GM13976 (cell line): ENCODE measurements at regions not wholly inside any gene's neighbourhood (a gene's known extent, or its start where the extent isn't known, plus 50 kb on each side); places are given as distances from the start of the nearest gene placed in this dataset.

Experiments used
- DNase-seq: peaks from one replicate; pipeline ENCODE4 v3.0.0; 2012; ENCODE audit warnings: low spot score
- CTCF ChIP-seq: IDR thresholded peaks from 2 replicates; pipeline ENCODE4 v1.5.1; 2012; ENCODE audit warnings: borderline replicate concordance, mild to moderate bottlenecking; ENCODE audit not compliant: insufficient read depth; ENCODE audit errors: extremely low read depth, missing control alignments, control extremely low read depth
- in situ Hi-C: fragments of 300-500 bp; cut with MboI; formaldehyde crosslinking; loops from one replicate; pipeline ENCODE4 v1.12.0; 2022; ENCODE audit warnings: low sequenced_read_pairs, mixed read lengths, inconsistent platforms; ENCODE audit not compliant: unreplicated experiment

GRCh38 chr20:60469829-60470228 lies 511.6 kb downstream of the CDH26 start:
- TF ChIP-seq CTCF: no peak
- in situ Hi-C loops: no loop called here
- no peak for DNase-seq

GRCh38 chr20:60470366-60470765 lies 512.1 kb downstream of the CDH26 start:
- in situ Hi-C loops: no loop called here
- TF ChIP-seq CTCF: no peak
- no peak for DNase-seq

GRCh38 chr20:60473211-60473610 lies 515.0 kb downstream of the CDH26 start:
- TF ChIP-seq CTCF: no peak
- no peak for DNase-seq
- in situ Hi-C loops: no loop called here

- no peak for TF ChIP-seq CTCF
- DNase-seq: no peak
- in situ Hi-C loops: no loop called here
These were observed 516.2 kb downstream of the CDH26 start for GRCh38 chr20:60474385-60474910.

GRCh38 chr20:60476045-60476444 lies 517.8 kb downstream of the CDH26 start:
- no peak for DNase-seq
- in situ Hi-C loops: no loop called here
- TF ChIP-seq CTCF: no peak

- no peak for TF ChIP-seq CTCF
- DNase-seq: no peak
- in situ Hi-C loops: no loop called here
These were observed 519.7 kb downstream of the CDH26 start for GRCh38 chr20:60477958-60478357.

GRCh38 chr20:60478533-60478932 lies 520.3 kb downstream of the CDH26 start:
- no peak for DNase-seq
- TF ChIP-seq CTCF: no peak
- in situ Hi-C loops: no loop called here
